GM18867 (cell line): ENCODE measurements at regions not wholly inside any gene's neighbourhood (a gene's known extent, or its start where the extent isn't known, plus 50 kb on each side); places are given as distances from the start of the nearest gene placed in this dataset.

Experiments used
- ATAC-seq: cut with Tn5 transposase; IDR thresholded peaks from one replicate; pipeline ENCODE4 v1.9.1; 2021; ENCODE audit warnings: mild to moderate bottlenecking, moderate library complexity; ENCODE audit not compliant: unreplicated experiment

GRCh38 chr15:88322461-88322860 is 65.9 kb upstream of the NTRK3 start:
- ATAC-seq = no peak

GRCh38 chr15:88321271-88321670 is 64.7 kb upstream of the NTRK3 start:
- ATAC-seq = no peak

- no peak for ATAC-seq
Observed at GRCh38 chr15:88316586-88316985, 60.0 kb upstream of the NTRK3 start.

GRCh38 chr15:88315221-88315878 is 58.8 kb upstream of the NTRK3 start:
- no peak for ATAC-seq

- no peak for ATAC-seq
Observed at GRCh38 chr15:88312941-88313579, 56.5 kb upstream of the NTRK3 start.

GRCh38 chr15:88309363-88309762 is 52.8 kb upstream of the NTRK3 start:
- no peak for ATAC-seq

GRCh38 chr15:88307344-88307743 is 50.8 kb upstream of the NTRK3 start:
- no peak for ATAC-seq
